OCI-LY1 (cell line): ENCODE measurements at regions not wholly inside any gene's neighbourhood (a gene's known extent, or its start where the extent isn't known, plus 50 kb on each side); places are given as distances from the start of the nearest gene placed in this dataset.

Experiments
- EZH2 ChIP-seq: fragments of 200-600 bp; sonication (generic), shearing (Covaris generic); IDR thresholded peaks from 2 replicates; pipeline ENCODE4 v1.8.0; 2017; ENCODE audit warnings: borderline replicate concordance, mixed run types, mild to moderate bottlenecking, antibody characterized with exemption, low read length, moderate library complexity, mixed read lengths
- TF ChIP-seq, protein P1 (sequence below): fragments of 200-600 bp; sonication (generic), shearing (Covaris generic); IDR thresholded peaks from 2 replicates; pipeline ENCODE4 v1.5.1; 2017; ENCODE audit warnings: mild to moderate bottlenecking, antibody characterized with exemption, low read length, moderate library complexity, mixed read lengths

DNA sequence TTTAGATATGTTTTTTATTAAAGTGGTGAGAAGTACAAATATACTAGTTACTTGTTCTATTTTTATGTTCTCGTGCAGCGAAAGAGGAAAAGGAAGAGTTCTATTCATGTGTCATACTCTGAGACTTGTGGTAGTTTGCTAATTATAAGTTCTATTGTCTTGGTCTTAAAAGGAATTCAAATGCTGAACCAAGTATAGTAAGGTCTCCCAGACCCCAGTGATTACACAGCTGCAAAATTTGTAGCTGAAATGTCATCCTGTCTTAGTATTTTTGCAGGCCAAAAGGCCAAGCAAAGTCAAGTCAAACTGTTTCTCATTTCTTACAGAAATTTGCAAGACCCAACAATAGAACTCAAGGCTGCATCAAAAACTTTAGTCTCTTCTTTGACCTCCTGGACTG is 268.7 kb downstream of the CHRM3 start:
- no peak for TF ChIP-seq EZH2
- TF ChIP-seq, protein P1, sequence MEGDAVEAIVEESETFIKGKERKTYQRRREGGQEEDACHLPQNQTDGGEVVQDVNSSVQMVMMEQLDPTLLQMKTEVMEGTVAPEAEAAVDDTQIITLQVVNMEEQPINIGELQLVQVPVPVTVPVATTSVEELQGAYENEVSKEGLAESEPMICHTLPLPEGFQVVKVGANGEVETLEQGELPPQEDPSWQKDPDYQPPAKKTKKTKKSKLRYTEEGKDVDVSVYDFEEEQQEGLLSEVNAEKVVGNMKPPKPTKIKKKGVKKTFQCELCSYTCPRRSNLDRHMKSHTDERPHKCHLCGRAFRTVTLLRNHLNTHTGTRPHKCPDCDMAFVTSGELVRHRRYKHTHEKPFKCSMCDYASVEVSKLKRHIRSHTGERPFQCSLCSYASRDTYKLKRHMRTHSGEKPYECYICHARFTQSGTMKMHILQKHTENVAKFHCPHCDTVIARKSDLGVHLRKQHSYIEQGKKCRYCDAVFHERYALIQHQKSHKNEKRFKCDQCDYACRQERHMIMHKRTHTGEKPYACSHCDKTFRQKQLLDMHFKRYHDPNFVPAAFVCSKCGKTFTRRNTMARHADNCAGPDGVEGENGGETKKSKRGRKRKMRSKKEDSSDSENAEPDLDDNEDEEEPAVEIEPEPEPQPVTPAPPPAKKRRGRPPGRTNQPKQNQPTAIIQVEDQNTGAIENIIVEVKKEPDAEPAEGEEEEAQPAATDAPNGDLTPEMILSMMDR: no peak
